ENCODE measurements at regions not wholly inside any gene's neighbourhood (a gene's known extent, or its start where the extent isn't known, plus 50 kb on each side); places are given as distances from the start of the nearest gene placed in this dataset.

GRCh38 chr2:181273986-181274385, 183.2 kb upstream of the ITGA4 start:
- H3K4me3 ChIP-seq (ENCODE audit: low read depth, low read length) = no peak overlapping the region
- no peak for TF ChIP-seq CTCF (IDR thresholded peaks at IDR 0.05; ENCODE audit: insufficient read depth, low read depth, low read length)
- no peak for DNase-seq (ENCODE audit: low read depth)

GRCh38 chr2:181275643-181276070, 181.5 kb upstream of the ITGA4 start:
- DNase-seq (ENCODE audit: low read depth) = no peak
- H3K4me3 ChIP-seq (ENCODE audit: low read depth, low read length) = no peak overlapping the region
- no peak for TF ChIP-seq CTCF (IDR thresholded peaks at IDR 0.05; ENCODE audit: insufficient read depth, low read depth, low read length)

- TF ChIP-seq CTCF (IDR thresholded peaks at IDR 0.05; ENCODE audit: insufficient read depth, low read depth, low read length) = no peak
- DNase-seq (ENCODE audit: low read depth) = no peak
- H3K4me3 ChIP-seq (ENCODE audit: low read depth, low read length) = no peak overlapping the region
These were observed 175.9 kb upstream of the ITGA4 start for GRCh38 chr2:181281206-181281832.

GRCh38 chr2:181285116-181285515, 172.1 kb upstream of the ITGA4 start:
- TF ChIP-seq CTCF (IDR thresholded peaks at IDR 0.05; ENCODE audit: insufficient read depth, low read depth, low read length) = no peak
- DNase-seq (ENCODE audit: low read depth) = peak; percentile 48
- H3K4me3 ChIP-seq (ENCODE audit: low read depth, low read length) = no peak overlapping the region

GRCh38 chr2:181289698-181290097, 167.5 kb upstream of the ITGA4 start:
- TF ChIP-seq CTCF (IDR thresholded peaks at IDR 0.05; ENCODE audit: insufficient read depth, low read depth, low read length) = no peak
- H3K4me3 ChIP-seq (ENCODE audit: low read depth, low read length) = no peak overlapping the region
- no peak for DNase-seq (ENCODE audit: low read depth)

- H3K4me3 ChIP-seq (ENCODE audit: low read depth, low read length) = no peak overlapping the region
- no peak for DNase-seq (ENCODE audit: low read depth)
- no peak for TF ChIP-seq CTCF (IDR thresholded peaks at IDR 0.05; ENCODE audit: insufficient read depth, low read depth, low read length)
These were observed 167.0 kb upstream of the ITGA4 start for GRCh38 chr2:181290182-181290581.

GRCh38 chr2:181294979-181295378, 162.2 kb upstream of the ITGA4 start:
- no peak for DNase-seq (ENCODE audit: low read depth)
- no peak for TF ChIP-seq CTCF (IDR thresholded peaks at IDR 0.05; ENCODE audit: insufficient read depth, low read depth, low read length)
- no peak overlapping the region for H3K4me3 ChIP-seq (ENCODE audit: low read depth, low read length)
